HFFc6 (cell line): ENCODE measurements at regions not wholly inside any gene's neighbourhood (a gene's known extent, or its start where the extent isn't known, plus 50 kb on each side); places are given as distances from the start of the nearest gene placed in this dataset.

Source experiments
- DNase-seq: peaks from one replicate; pipeline ENCODE4 v3.0.0-alpha.2; 2018
- H3K27ac Mint-ChIP-seq: 2 replicates; pipeline ENCODE4 v1.8.0; 2020; ENCODE audit warnings: mild to moderate bottlenecking, mixed read lengths
- H3K27me3 Mint-ChIP-seq: 2 replicates; pipeline ENCODE4 v1.8.0; 2021; ENCODE audit warnings: mild to moderate bottlenecking, moderate library complexity, mixed read lengths; ENCODE audit not compliant: insufficient read depth
- H3K36me3 Mint-ChIP-seq: 2 replicates; pipeline ENCODE4 v1.8.0; 2021; ENCODE audit warnings: low read depth, mixed read lengths
- H3K4me1 Mint-ChIP-seq: 2 replicates; pipeline ENCODE4 v1.8.0; 2020; ENCODE audit warnings: low read depth, mixed read lengths
- H3K4me3 Mint-ChIP-seq: 2 replicates; pipeline ENCODE4 v1.8.0; 2020; ENCODE audit warnings: mild to moderate bottlenecking, moderate library complexity, mixed read lengths
- H3K9me3 Mint-ChIP-seq: 2 replicates; pipeline ENCODE4 v1.8.0; 2020; ENCODE audit warnings: mild to moderate bottlenecking, mixed read lengths
- CTCF ChIP-seq: fragments of 200-600 bp; sonication (generic); IDR thresholded peaks from 2 replicates; pipeline ENCODE4 v1.5.0; 2021; ENCODE audit warnings: antibody characterized with exemption, mild to moderate bottlenecking

DNA sequence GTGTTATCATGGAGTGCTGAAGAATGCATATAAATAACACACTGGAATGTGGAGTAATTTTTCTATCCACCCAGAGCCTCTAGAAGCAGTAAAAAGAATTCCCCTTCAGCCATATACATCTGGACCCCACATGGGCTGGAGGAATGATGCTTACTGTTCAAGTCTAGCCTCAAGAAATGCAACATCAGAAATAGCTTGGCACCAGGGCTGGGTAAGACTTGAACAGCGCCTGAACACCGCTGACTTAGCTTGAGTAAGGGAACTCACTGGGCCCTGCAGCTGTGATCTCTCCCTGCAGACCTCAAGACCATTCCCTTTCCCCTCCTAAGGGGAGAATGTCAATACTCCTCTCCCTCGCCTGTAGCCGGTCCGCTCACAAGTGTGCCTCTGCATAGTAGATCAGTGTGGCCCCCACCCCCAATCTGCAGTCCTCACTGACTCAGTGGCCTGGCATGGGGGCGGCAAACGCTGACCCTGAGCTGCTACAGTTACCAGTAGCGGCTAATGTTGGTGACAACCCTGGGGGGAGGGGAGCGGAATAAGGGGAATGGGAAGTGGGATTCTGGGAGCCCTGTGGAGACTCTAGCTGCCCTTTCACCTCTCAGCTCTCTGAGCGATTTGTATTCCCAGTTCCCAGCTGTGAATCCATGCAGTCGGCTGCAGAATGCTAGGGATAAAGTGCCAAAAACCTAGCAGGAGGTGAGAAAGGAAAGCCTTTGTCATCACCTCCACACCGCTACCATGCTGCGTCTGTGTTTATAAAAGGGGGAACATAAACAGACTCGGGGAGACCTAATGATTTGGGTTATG, 483.9 kb downstream of the DISC1 start:
- Mint-ChIP-seq H3K27me3 (no peaks in the 10 kb centered on the region), H3K9me3 (peaks cover 13% of the 10 kb centered on the region), H3K36me3 (no peaks in the 10 kb centered on the region), H3K27ac (no peak overlapping the region), H3K4me3 (no peak overlapping the region), H3K4me1 (no peaks in the 10 kb centered on the region; the same call in 1 of the 2 replicates)
- DNase-seq, result peak; percentile 29
- no peak for TF ChIP-seq CTCF

DNA sequence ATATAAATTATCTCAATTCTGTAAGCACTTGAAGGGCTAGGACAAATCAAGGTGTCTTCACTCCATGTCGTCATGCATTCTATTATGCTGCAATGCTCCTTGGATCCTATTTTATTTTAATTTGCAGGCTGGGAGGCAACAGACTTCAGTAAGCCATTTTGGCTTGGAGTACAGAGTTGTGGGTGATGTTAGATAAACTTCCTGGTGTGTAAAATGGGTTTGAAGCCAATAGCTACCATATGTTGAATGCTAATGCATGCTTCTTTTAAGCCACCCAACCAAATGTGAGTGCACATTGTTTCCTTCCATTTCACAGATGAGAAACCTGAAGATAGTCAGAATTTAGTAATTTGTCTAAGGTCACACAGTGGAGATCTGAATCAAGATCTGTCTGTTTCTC, 482.8 kb downstream of the DISC1 start:
- Mint-ChIP-seq H3K27me3 (peaks cover 5% of the 10 kb centered on the region; the same call in 1 of the 2 replicates), H3K27ac (no peak overlapping the region), H3K4me1 (no peaks in the 10 kb centered on the region; the same call in 1 of the 2 replicates), H3K36me3 (no peaks in the 10 kb centered on the region), H3K4me3 (no peak overlapping the region), H3K9me3 (peaks cover 13% of the 10 kb centered on the region)
- DNase-seq, result no peak
- no peak for TF ChIP-seq CTCF

GRCh38 chr1:232108598-232108997, 482.0 kb downstream of the DISC1 start:
- Mint-ChIP-seq H3K4me3 (no peak overlapping the region), H3K4me1 (no peaks in the 10 kb centered on the region; the same call in 1 of the 2 replicates), H3K9me3 (peaks cover 18% of the 10 kb centered on the region), H3K27me3 (peaks cover 5% of the 10 kb centered on the region; the same call in 1 of the 2 replicates), H3K36me3 (no peaks in the 10 kb centered on the region), H3K27ac (no peak overlapping the region)
- no peak for DNase-seq
- no peak for TF ChIP-seq CTCF

DNA sequence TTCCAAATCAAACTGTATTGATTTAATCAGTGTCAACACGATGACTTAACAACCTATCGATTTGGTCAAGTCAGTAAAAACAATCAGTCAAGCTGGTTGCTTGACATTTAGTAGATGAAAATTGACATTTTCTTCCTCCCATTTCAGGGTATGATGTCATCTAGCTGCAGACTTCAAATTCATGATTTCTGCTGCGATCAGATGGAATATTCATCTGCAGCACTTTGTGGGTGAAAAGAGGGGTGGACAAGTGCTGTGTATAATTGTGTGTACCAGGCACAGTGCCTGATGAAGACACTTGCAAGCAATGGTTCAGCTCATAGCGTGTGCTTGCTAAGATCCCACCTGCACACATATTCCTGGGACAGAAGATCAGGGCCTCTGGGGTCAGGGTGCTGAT, 479.8 kb downstream of the DISC1 start:
- Mint-ChIP-seq H3K4me3 (no peak overlapping the region), H3K27ac (no peak overlapping the region), H3K27me3 (peaks cover 5% of the 10 kb centered on the region; the same call in 1 of the 2 replicates), H3K4me1 (no peaks in the 10 kb centered on the region; the same call in 1 of the 2 replicates), H3K9me3 (peaks cover 20% of the 10 kb centered on the region), H3K36me3 (no peaks in the 10 kb centered on the region)
- no peak for DNase-seq
- no peak for TF ChIP-seq CTCF

- DNase-seq, result no peak
- no peak overlapping the region for H3K27ac Mint-ChIP-seq
- H3K36me3 Mint-ChIP-seq, result no peaks in the 10 kb centered on the region
- no peaks in the 10 kb centered on the region; the same call in 1 of the 2 replicates for H3K4me1 Mint-ChIP-seq
- TF ChIP-seq CTCF, result no peak
- H3K9me3 Mint-ChIP-seq, result peaks cover 19% of the 10 kb centered on the region
- H3K27me3 Mint-ChIP-seq, result peaks cover 5% of the 10 kb centered on the region; the same call in 1 of the 2 replicates
- H3K4me3 Mint-ChIP-seq, result no peak overlapping the region
These were observed 479.0 kb downstream of the DISC1 start for GRCh38 chr1:232105561-232105960.
